ENCODE measurements at regions not wholly inside any gene's neighbourhood (a gene's known extent, or its start where the extent isn't known, plus 50 kb on each side); places are given as distances from the start of the nearest gene placed in this dataset.

DNA sequence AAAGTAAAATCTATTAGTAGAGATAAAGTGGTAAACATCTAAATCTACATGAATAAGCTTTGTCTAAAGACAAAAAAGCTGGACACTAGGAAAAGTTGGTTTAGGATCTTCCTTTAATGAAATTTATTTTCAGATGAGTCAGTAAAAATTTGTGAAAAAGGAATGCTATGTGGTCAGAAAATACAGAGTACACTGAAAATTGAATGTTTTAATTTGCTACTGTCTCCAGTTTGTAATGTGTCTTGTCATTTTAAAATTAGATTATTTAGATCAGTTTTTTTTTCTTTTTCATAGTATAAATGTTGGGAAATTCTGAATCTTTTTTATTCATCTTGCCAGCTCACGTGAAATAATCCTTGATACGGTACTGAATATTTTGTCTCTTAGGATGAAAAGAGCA is 56.9 kb downstream of the SLITRK6 start:
- Histone ChIP-seq H3K9me3 (ENCODE audit: control insufficient read depth, low read length) (no peaks in the 10 kb centered on the region), H3K4me3 (ENCODE audit: insufficient read depth, low read depth, low read length, poor library complexity, severe bottlenecking) (no peak overlapping the region), H3K4me1 (ENCODE audit: control insufficient read depth, insufficient read depth, low read length, poor library complexity, severe bottlenecking) (no peaks in the 10 kb centered on the region), H3K36me3 (ENCODE audit: control insufficient read depth, insufficient read depth, low read length) (no peaks in the 10 kb centered on the region), H3K27ac (ENCODE audit: insufficient read depth, low read length, poor library complexity, severe bottlenecking) (no peak overlapping the region), H3K27me3 (replicated peaks; ENCODE audit: control insufficient read depth, insufficient read depth, low read length, poor library complexity, severe bottlenecking) (no peaks in the 10 kb centered on the region)
- DNase-seq = no peak

GRCh38 chr13:85741017-85741416 is 58.2 kb downstream of the SLITRK6 start:
- DNase-seq = no peak
- H3K4me1 ChIP-seq (ENCODE audit: control insufficient read depth, insufficient read depth, low read length, poor library complexity, severe bottlenecking) = no peaks in the 10 kb centered on the region
- H3K36me3 ChIP-seq (ENCODE audit: control insufficient read depth, insufficient read depth, low read length) = no peaks in the 10 kb centered on the region
- no peaks in the 10 kb centered on the region for H3K9me3 ChIP-seq (ENCODE audit: control insufficient read depth, low read length)
- no peak overlapping the region for H3K27ac ChIP-seq (ENCODE audit: insufficient read depth, low read length, poor library complexity, severe bottlenecking)
- H3K27me3 ChIP-seq (replicated peaks; ENCODE audit: control insufficient read depth, insufficient read depth, low read length, poor library complexity, severe bottlenecking) = no peaks in the 10 kb centered on the region
- H3K4me3 ChIP-seq (ENCODE audit: insufficient read depth, low read depth, low read length, poor library complexity, severe bottlenecking) = no peak overlapping the region

DNA sequence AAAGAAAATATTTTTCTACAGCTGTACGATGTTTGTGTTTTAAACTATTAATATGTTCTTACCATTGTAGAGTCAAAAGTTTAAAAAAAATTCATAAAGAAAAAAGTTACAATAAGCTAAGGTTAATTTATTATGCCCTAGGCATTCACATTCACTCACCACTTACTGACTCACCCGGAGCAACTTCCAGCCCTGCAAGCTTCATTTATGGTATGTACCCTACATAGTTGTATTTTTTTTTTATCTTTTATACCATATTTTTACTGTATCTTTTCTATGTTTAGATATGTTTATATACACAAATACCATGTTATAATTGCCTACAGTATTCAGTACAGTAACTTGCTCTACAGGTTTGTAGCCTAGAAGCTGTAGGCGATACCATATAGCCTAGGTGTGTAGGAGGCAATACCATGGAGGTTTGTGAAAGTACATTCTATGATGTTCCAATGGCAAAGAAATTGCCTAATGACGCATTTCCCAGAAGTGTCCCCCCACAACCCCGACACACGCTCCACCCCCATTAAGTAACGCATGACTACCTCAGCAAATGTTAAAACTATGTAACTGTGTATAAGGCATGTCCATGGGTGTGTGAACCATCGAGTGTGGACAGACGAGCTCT is 60.4 kb downstream of the SLITRK6 start:
- H3K4me3 ChIP-seq (ENCODE audit: insufficient read depth, low read depth, low read length, poor library complexity, severe bottlenecking) = no peak overlapping the region
- no peaks in the 10 kb centered on the region for H3K4me1 ChIP-seq (ENCODE audit: control insufficient read depth, insufficient read depth, low read length, poor library complexity, severe bottlenecking)
- H3K36me3 ChIP-seq (ENCODE audit: control insufficient read depth, insufficient read depth, low read length) = no peaks in the 10 kb centered on the region
- H3K27ac ChIP-seq (ENCODE audit: insufficient read depth, low read length, poor library complexity, severe bottlenecking) = no peak overlapping the region
- H3K27me3 ChIP-seq (replicated peaks; ENCODE audit: control insufficient read depth, insufficient read depth, low read length, poor library complexity, severe bottlenecking) = no peaks in the 10 kb centered on the region
- no peak for DNase-seq
- H3K9me3 ChIP-seq (ENCODE audit: control insufficient read depth, low read length) = no peaks in the 10 kb centered on the region

DNA sequence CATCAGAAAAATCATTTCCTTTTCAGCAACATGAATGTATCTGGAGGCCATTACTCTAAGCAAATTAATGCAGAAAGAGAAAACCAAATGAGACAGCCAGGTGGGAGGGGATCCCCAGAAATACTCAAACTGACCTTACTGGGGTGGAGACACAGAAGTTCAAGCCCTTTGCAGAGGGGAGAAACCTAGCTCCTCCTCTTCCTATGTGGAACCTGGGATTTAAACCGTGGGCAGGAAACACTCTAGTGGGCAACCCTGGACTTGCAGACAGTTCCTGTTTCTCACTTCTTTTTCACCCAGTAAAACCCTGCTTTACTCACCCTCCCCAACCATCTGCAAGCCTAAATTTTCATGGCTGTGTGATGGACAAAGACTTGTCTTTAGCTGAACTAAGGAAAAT is 61.3 kb downstream of the SLITRK6 start:
- no peak for DNase-seq
- Histone ChIP-seq H3K9me3 (ENCODE audit: control insufficient read depth, low read length) (no peaks in the 10 kb centered on the region), H3K36me3 (ENCODE audit: control insufficient read depth, insufficient read depth, low read length) (no peaks in the 10 kb centered on the region), H3K4me1 (ENCODE audit: control insufficient read depth, insufficient read depth, low read length, poor library complexity, severe bottlenecking) (no peaks in the 10 kb centered on the region), H3K27me3 (replicated peaks; ENCODE audit: control insufficient read depth, insufficient read depth, low read length, poor library complexity, severe bottlenecking) (no peaks in the 10 kb centered on the region), H3K27ac (ENCODE audit: insufficient read depth, low read length, poor library complexity, severe bottlenecking) (no peak overlapping the region), H3K4me3 (ENCODE audit: insufficient read depth, low read depth, low read length, poor library complexity, severe bottlenecking) (no peak overlapping the region)

DNA sequence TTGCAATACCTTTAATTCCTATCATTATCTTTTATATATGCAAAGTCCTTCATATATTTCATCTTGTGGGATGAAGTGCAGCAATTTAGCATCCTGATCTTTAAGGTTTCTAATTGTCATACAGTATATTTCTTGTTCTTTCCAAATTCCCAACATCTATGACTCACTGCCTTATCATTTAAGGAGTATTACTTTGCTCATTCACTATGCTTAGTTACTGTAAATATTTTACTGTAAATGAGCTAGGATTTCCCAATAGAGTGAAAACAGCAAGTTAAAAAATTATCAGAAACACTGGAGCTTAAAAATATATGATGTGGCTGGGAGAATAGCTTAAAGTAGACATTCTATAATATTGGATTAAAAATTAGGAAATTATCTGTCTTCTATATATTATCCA is 69.9 kb downstream of the SLITRK6 start:
- no peak for DNase-seq
- H3K4me3 ChIP-seq (ENCODE audit: insufficient read depth, low read depth, low read length, poor library complexity, severe bottlenecking) = no peak overlapping the region
- H3K36me3 ChIP-seq (ENCODE audit: control insufficient read depth, insufficient read depth, low read length) = no peaks in the 10 kb centered on the region
- no peak overlapping the region for H3K27ac ChIP-seq (ENCODE audit: insufficient read depth, low read length, poor library complexity, severe bottlenecking)
- H3K4me1 ChIP-seq (ENCODE audit: control insufficient read depth, insufficient read depth, low read length, poor library complexity, severe bottlenecking) = no peaks in the 10 kb centered on the region
- no peaks in the 10 kb centered on the region for H3K9me3 ChIP-seq (ENCODE audit: control insufficient read depth, low read length)
- H3K27me3 ChIP-seq (replicated peaks; ENCODE audit: control insufficient read depth, insufficient read depth, low read length, poor library complexity, severe bottlenecking) = no peaks in the 10 kb centered on the region

GRCh38 chr13:85728811-85729210 is 70.4 kb downstream of the SLITRK6 start:
- no peaks in the 10 kb centered on the region for H3K27me3 ChIP-seq (replicated peaks; ENCODE audit: control insufficient read depth, insufficient read depth, low read length, poor library complexity, severe bottlenecking)
- no peak for DNase-seq
- H3K4me1 ChIP-seq (ENCODE audit: control insufficient read depth, insufficient read depth, low read length, poor library complexity, severe bottlenecking) = no peaks in the 10 kb centered on the region
- H3K27ac ChIP-seq (ENCODE audit: insufficient read depth, low read length, poor library complexity, severe bottlenecking) = no peak overlapping the region
- no peak overlapping the region for H3K4me3 ChIP-seq (ENCODE audit: insufficient read depth, low read depth, low read length, poor library complexity, severe bottlenecking)
- no peaks in the 10 kb centered on the region for H3K9me3 ChIP-seq (ENCODE audit: control insufficient read depth, low read length)
- no peaks in the 10 kb centered on the region for H3K36me3 ChIP-seq (ENCODE audit: control insufficient read depth, insufficient read depth, low read length)

- no peaks in the 10 kb centered on the region for H3K9me3 ChIP-seq (ENCODE audit: control insufficient read depth, low read length)
- H3K4me3 ChIP-seq (ENCODE audit: insufficient read depth, low read depth, low read length, poor library complexity, severe bottlenecking) = no peak overlapping the region
- no peaks in the 10 kb centered on the region for H3K36me3 ChIP-seq (ENCODE audit: control insufficient read depth, insufficient read depth, low read length)
- DNase-seq = no peak
- no peak overlapping the region for H3K27ac ChIP-seq (ENCODE audit: insufficient read depth, low read length, poor library complexity, severe bottlenecking)
- no peaks in the 10 kb centered on the region for H3K27me3 ChIP-seq (replicated peaks; ENCODE audit: control insufficient read depth, insufficient read depth, low read length, poor library complexity, severe bottlenecking)
- no peaks in the 10 kb centered on the region for H3K4me1 ChIP-seq (ENCODE audit: control insufficient read depth, insufficient read depth, low read length, poor library complexity, severe bottlenecking)
Measured at GRCh38 chr13:85725433-85725832, 73.8 kb downstream of the SLITRK6 start.

- Histone ChIP-seq H3K4me3 (ENCODE audit: insufficient read depth, low read depth, low read length, poor library complexity, severe bottlenecking) (no peak overlapping the region), H3K27me3 (replicated peaks; ENCODE audit: control insufficient read depth, insufficient read depth, low read length, poor library complexity, severe bottlenecking) (no peaks in the 10 kb centered on the region), H3K27ac (ENCODE audit: insufficient read depth, low read length, poor library complexity, severe bottlenecking) (no peak overlapping the region), H3K36me3 (ENCODE audit: control insufficient read depth, insufficient read depth, low read length) (no peaks in the 10 kb centered on the region), H3K9me3 (ENCODE audit: control insufficient read depth, low read length) (no peaks in the 10 kb centered on the region), H3K4me1 (ENCODE audit: control insufficient read depth, insufficient read depth, low read length, poor library complexity, severe bottlenecking) (no peaks in the 10 kb centered on the region)
- DNase-seq = no peak
Measured at GRCh38 chr13:85724546-85725432, 74.4 kb downstream of the SLITRK6 start.

GRCh38 chr13:85719749-85720148 is 79.5 kb downstream of the SLITRK6 start:
- Histone ChIP-seq H3K4me1 (ENCODE audit: control insufficient read depth, insufficient read depth, low read length, poor library complexity, severe bottlenecking) (no peaks in the 10 kb centered on the region), H3K36me3 (ENCODE audit: control insufficient read depth, insufficient read depth, low read length) (no peaks in the 10 kb centered on the region), H3K4me3 (ENCODE audit: insufficient read depth, low read depth, low read length, poor library complexity, severe bottlenecking) (no peak overlapping the region), H3K27me3 (replicated peaks; ENCODE audit: control insufficient read depth, insufficient read depth, low read length, poor library complexity, severe bottlenecking) (no peaks in the 10 kb centered on the region), H3K27ac (ENCODE audit: insufficient read depth, low read length, poor library complexity, severe bottlenecking) (no peak overlapping the region), H3K9me3 (ENCODE audit: control insufficient read depth, low read length) (no peaks in the 10 kb centered on the region)
- no peak for DNase-seq

GRCh38 chr13:85717921-85718320 is 81.3 kb downstream of the SLITRK6 start:
- Histone ChIP-seq H3K9me3 (ENCODE audit: control insufficient read depth, low read length) (no peaks in the 10 kb centered on the region), H3K4me3 (ENCODE audit: insufficient read depth, low read depth, low read length, poor library complexity, severe bottlenecking) (no peak overlapping the region), H3K36me3 (ENCODE audit: control insufficient read depth, insufficient read depth, low read length) (no peaks in the 10 kb centered on the region), H3K27me3 (replicated peaks; ENCODE audit: control insufficient read depth, insufficient read depth, low read length, poor library complexity, severe bottlenecking) (no peaks in the 10 kb centered on the region), H3K27ac (ENCODE audit: insufficient read depth, low read length, poor library complexity, severe bottlenecking) (no peak overlapping the region), H3K4me1 (ENCODE audit: control insufficient read depth, insufficient read depth, low read length, poor library complexity, severe bottlenecking) (no peaks in the 10 kb centered on the region)
- DNase-seq = no peak
